Umbilical cord (tissue), 1 donor: ENCODE measurements at regions not wholly inside any gene's neighbourhood (a gene's known extent, or its start where the extent isn't known, plus 50 kb on each side); places are given as distances from the start of the nearest gene placed in this dataset.

Source experiments
- DNase-seq: peaks from one replicate; pipeline ENCODE4 v3.0.0-alpha.2; 2015; ENCODE audit warnings: low spot score

- DNase-seq: no peak
Observed at GRCh38 chr11:30155428-30155827, 75.4 kb upstream of the FSHB start.

GRCh38 chr11:30159546-30159945 lies 71.3 kb upstream of the FSHB start:
- DNase-seq: no peak

DNA sequence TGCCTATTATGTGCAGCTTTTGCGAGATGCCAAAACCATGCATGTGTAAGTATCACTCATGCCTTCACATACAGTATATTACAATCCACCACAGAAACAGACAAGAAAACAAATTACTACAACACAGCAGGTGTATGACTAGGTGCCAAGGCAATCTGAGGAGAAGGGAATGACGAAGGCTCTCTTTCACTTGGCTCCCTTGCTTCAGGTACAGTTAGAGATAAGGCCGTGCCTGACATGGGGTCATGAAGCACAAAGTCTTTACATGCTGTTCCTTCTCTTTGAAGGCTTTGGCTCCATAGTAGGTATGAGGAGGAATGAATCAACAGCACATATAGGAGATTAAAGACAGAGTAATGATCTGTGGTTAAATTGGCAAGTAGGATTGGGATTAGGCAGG lies 65.2 kb upstream of the FSHB start:
- no peak for DNase-seq

DNA sequence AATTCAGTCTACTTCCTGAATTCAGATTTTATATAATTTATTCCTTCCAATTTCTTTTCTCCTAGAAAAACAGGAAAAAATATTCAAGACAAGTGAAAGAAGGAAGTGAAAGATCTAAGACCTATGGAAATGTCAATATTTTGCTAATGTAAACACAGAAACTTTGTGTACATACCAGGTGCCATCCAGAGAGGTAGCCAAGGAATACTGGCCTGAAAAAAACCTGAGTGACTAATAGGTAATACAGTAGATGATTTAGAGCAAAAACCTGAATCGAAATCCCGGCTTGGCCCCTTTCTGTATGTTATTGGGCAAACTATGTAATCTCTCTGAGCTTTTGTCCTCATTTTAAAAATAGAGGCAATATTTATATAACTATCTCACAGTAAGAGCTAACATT lies 59.2 kb upstream of the FSHB start:
- no peak for DNase-seq

DNA sequence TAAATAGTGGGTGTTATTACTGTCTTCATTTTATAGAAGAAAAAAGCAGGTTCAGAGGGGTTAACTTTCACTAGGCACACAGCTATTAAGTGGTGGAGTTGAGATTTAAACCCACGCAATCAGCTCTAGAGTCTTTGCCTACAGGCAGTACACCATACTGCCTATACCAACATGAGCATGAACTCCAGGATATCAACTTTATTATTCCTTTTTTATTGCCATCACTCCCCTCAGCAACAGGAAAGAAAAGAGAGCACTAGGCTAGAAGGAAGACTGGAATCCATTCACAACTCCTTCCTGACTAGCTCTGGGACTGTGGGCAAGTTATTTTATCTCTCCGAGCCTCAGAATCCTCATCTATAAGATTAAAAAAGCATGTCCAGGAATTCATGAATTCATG lies 58.7 kb upstream of the FSHB start:
- DNase-seq: no peak

DNA sequence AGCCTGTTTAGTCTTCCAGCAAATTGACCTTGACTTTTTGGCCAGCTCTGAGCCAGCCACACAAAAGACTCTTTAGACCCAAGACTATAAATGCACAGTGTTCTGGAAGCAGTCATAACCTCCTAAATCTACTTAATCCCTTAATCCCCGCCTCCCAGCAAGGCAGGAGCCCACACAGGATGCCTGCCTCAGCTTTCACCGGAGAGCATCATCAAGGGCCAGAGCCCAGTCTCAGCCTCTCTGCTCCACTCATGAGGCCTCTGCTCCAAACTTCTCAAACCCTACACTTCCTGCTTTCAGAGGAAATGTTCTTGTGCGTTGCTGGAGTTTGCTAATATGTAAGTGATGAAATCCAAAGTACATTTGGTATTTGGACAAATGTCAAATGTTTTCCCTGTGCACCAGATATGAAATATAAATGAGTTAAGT lies 57.9 kb upstream of the FSHB start:
- DNase-seq: peak; percentile 53

DNA sequence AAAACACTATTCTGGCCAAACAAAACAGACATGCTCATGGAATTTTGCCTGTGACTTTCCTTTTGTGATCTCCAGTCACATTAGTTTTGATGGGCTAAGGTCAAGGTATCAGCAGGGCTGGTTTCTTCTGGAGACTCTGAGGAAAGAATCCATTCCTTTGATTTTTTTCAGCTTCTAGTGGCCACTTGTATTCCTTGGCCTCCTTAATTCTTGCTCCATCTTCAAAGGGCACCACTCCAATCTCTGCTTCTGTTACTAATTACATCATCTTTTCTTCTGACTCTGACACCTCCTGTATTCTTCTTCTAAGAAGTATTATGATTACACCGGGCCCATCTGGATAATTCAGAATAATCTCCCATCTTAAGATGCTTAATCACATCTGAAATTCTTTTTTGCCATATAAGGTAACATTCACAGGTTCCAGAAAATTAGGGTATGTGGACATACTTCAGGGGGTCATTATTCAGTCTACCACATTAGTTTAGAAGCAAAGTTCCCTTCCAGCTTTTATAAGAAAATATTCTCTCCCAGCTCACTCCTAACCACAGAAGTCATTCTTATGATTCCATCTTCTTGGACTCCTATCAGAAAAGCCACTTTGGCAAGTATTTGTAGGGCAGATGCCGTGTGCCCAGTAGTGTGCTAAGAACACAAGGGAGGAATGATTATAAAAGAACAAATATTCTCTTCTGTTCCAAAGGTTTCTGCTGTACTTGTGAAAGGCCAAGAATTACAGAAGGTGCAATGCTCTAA lies 56.4 kb upstream of the FSHB start:
- DNase-seq: no peak
